Skeletal muscle tissue (tissue), 3 donors: ENCODE measurements at regions not wholly inside any gene's neighbourhood (a gene's known extent, or its start where the extent isn't known, plus 50 kb on each side); places are given as distances from the start of the nearest gene placed in this dataset.
"Not testable (repeated sequence)": the region's sequence is repeated elsewhere in the genome, so short reads cannot be mapped to it uniquely, and the experiment has no call there.

Source experiments
- H3K27ac ChIP-seq: one replicate; pipeline ENCODE4 v1.7.0; 2013; ENCODE audit warnings: mild to moderate bottlenecking, low read depth, low read length, inconsistent platforms
- H3K27me3 ChIP-seq, 3 donors: one replicate each; pipeline ENCODE4 v1.7.0; 2013; ENCODE audit warnings: low read length in 3 of 3; ENCODE audit not compliant: control insufficient read depth in 3 of 3, insufficient read depth in 3 of 3
- H3K36me3 ChIP-seq, 3 donors: one replicate each; pipeline ENCODE4 v1.7.0; 2013; ENCODE audit warnings: low read length in 3 of 3; ENCODE audit not compliant: control insufficient read depth in 3 of 3, insufficient read depth in 3 of 3
- H3K4me1 ChIP-seq, 3 donors: one replicate each; pipeline ENCODE4 v1.7.0; 2013; ENCODE audit warnings: low read length in 3 of 3, mild to moderate bottlenecking in 3 of 3; ENCODE audit not compliant: control insufficient read depth in 3 of 3, insufficient read depth in 3 of 3
- H3K4me3 ChIP-seq, 3 donors: one replicate each; pipeline ENCODE4 v1.7.0; 2013; ENCODE audit warnings: low read length in 3 of 3
- H3K9ac ChIP-seq, 3 donors: one replicate each; pipeline ENCODE4 v1.7.0; 2013; ENCODE audit warnings: low read length in 3 of 3, mild to moderate bottlenecking in 3 of 3, moderate library complexity in 2 of 3, low read depth in 1 of 3
- H3K9me3 ChIP-seq, 3 donors: one replicate each; pipeline ENCODE4 v1.7.0; 2013; ENCODE audit warnings: low read length in 3 of 3; ENCODE audit not compliant: control insufficient read depth in 3 of 3
- donor health status: Osteomylitis.

GRCh38 chr1:844472-845026 lies 79.2 kb upstream of the SAMD11 start:
- Histone ChIP-seq H3K27ac (no peak overlapping the region), H3K9me3 (no peaks in the 10 kb centered on the region), H3K27me3 (no peaks in the 10 kb centered on the region), H3K4me3 (no peak overlapping the region), H3K36me3 (peaks cover 0 to 7% (median 6%) of the 10 kb centered on the region in 3 donors), H3K9ac (no peak overlapping the region), H3K4me1 (no peaks in the 10 kb centered on the region)

GRCh38 chr1:845641-846040 lies 78.1 kb upstream of the SAMD11 start:
- not testable (repeated sequence) for H3K4me3 ChIP-seq, H3K36me3 ChIP-seq, H3K9me3 ChIP-seq, H3K27me3 ChIP-seq, H3K27ac ChIP-seq, H3K4me1 ChIP-seq, H3K9ac ChIP-seq

GRCh38 chr1:849873-850272 lies 73.8 kb upstream of the SAMD11 start:
- not testable (repeated sequence) for H3K9ac ChIP-seq, H3K4me3 ChIP-seq, H3K9me3 ChIP-seq, H3K27ac ChIP-seq, H3K27me3 ChIP-seq, H3K4me1 ChIP-seq
- H3K36me3 ChIP-seq, result peaks cover 10 to 17% (median 14%) of the 10 kb centered on the region in 3 donors

- not testable (repeated sequence) for H3K9me3 ChIP-seq, H3K4me1 ChIP-seq, H3K4me3 ChIP-seq, H3K27ac ChIP-seq, H3K27me3 ChIP-seq, H3K9ac ChIP-seq
- peaks cover 14 to 22% (median 18%) of the 10 kb centered on the region in 3 donors for H3K36me3 ChIP-seq
Measured at GRCh38 chr1:850318-850717, 73.4 kb upstream of the SAMD11 start.

- H3K27ac ChIP-seq, H3K9ac ChIP-seq, H3K9me3 ChIP-seq, H3K4me1 ChIP-seq, H3K4me3 ChIP-seq, H3K27me3 ChIP-seq: not testable (repeated sequence)
- peaks cover 17 to 24% (median 20%) of the 10 kb centered on the region in 3 donors for H3K36me3 ChIP-seq
Measured at GRCh38 chr1:851398-851797, 72.3 kb upstream of the SAMD11 start.

GRCh38 chr1:851841-852240 lies 71.9 kb upstream of the SAMD11 start:
- not testable (repeated sequence) for H3K27ac ChIP-seq

GRCh38 chr1:855202-855981 lies 68.3 kb upstream of the SAMD11 start:
- H3K9me3 ChIP-seq, H3K4me3 ChIP-seq, H3K27ac ChIP-seq, H3K4me1 ChIP-seq, H3K27me3 ChIP-seq, H3K9ac ChIP-seq: not testable (repeated sequence)
- peaks cover 16 to 17% (median 17%) of the 10 kb centered on the region in 3 donors for H3K36me3 ChIP-seq

More at GRCh38 chr1:851841-852240, 71.9 kb upstream of the SAMD11 start:
- not testable (repeated sequence) for H3K27me3 ChIP-seq, H3K9ac ChIP-seq, H3K9me3 ChIP-seq, H3K4me3 ChIP-seq, H3K4me1 ChIP-seq
- peaks cover 17 to 24% (median 20%) of the 10 kb centered on the region in 3 donors for H3K36me3 ChIP-seq

GRCh38 chr1:856541-857057 lies 67.1 kb upstream of the SAMD11 start:
- not testable (repeated sequence) for H3K4me3 ChIP-seq

GRCh38 chr1:857926-858648 lies 65.6 kb upstream of the SAMD11 start:
- H3K4me3 ChIP-seq, H3K9me3 ChIP-seq, H3K27me3 ChIP-seq, H3K9ac ChIP-seq, H3K27ac ChIP-seq, H3K4me1 ChIP-seq: not testable (repeated sequence)
- H3K36me3 ChIP-seq, result peaks cover 13 to 14% (median 13%) of the 10 kb centered on the region in 3 donors

More at GRCh38 chr1:856541-857057, 67.1 kb upstream of the SAMD11 start:
- not testable (repeated sequence) for H3K27ac ChIP-seq, H3K4me1 ChIP-seq, H3K27me3 ChIP-seq, H3K9me3 ChIP-seq, H3K9ac ChIP-seq
- peaks cover 16 to 17% (median 17%) of the 10 kb centered on the region in 3 donors for H3K36me3 ChIP-seq

- not testable (repeated sequence) for H3K4me3 ChIP-seq, H3K9me3 ChIP-seq, H3K4me1 ChIP-seq, H3K9ac ChIP-seq, H3K27me3 ChIP-seq, H3K27ac ChIP-seq
- H3K36me3 ChIP-seq, result peaks cover 13 to 14% (median 13%) of the 10 kb centered on the region in 3 donors
Measured at GRCh38 chr1:858649-859041, 65.1 kb upstream of the SAMD11 start.
